A549 (cell line): ENCODE measurements at regions not wholly inside any gene's neighbourhood (a gene's known extent, or its start where the extent isn't known, plus 50 kb on each side); places are given as distances from the start of the nearest gene placed in this dataset.

Experiments
- ATAC-seq, 2 experiments: fragments of 200-7000 bp in 1 of 2; fragments of >200 bp in 1 of 2; cut with Nextera tagmentation in 1 of 2; cut with Tn5 transposase in 1 of 2; 3 replicates each; pipeline versions ENCODE4 v1.8.0 to v1.9.1; 2018 to 2020; ENCODE audit warnings: mild to moderate bottlenecking in 1 of 2, moderate library complexity in 1 of 2
- CTCF ChIA-PET: fragments of 300-600 bp; sonication (Branson Sonifier 250); formaldehyde crosslinking; extraction: SDS; loops from one replicate; lab custom pipeline; 2021; ENCODE audit warnings: antibody characterized with exemption, inconsistent platforms; lab: Yijun Ruan, JAX
- POLR2A ChIA-PET: fragments of 350-600 bp; formaldehyde crosslinking; extraction: SDS; loops from one replicate; lab custom pipeline; 2021; ENCODE audit warnings: antibody characterized with exemption, inconsistent platforms; lab: Yijun Ruan, JAX
- DNase-seq, 2 experiments: peaks; one replicate each; pipeline versions ENCODE4 v3.0.0 to v3.0.0-alpha.2; 2011 to 2016; ENCODE audit warnings: low read depth in 1 of 2, low spot score in 1 of 2
- FAIRE-seq: peaks from 2 replicates; lab custom pipeline; 2011; peaks lifted over from hg19 to GRCh38; lab: Jason Lieb, UNC
- H3K27ac ChIP-seq, 2 experiments: fragments of >200 bp; sonication (Bioruptor Twin); formaldehyde crosslinking; 3 replicates each; pipeline ENCODE4 v1.5.1; 2016 to 2017
- H3K4me1 ChIP-seq: fragments of >200 bp; sonication (Bioruptor Twin); formaldehyde crosslinking; 3 replicates; pipeline ENCODE4 v1.6.1; 2016
- H3K4me2 ChIP-seq: fragments of >200 bp; sonication (Bioruptor Twin); formaldehyde crosslinking; 3 replicates; pipeline ENCODE4 v1.6.1; 2016
- H3K4me3 ChIP-seq: fragments of >200 bp; sonication (Bioruptor Twin); formaldehyde crosslinking; 3 replicates; pipeline ENCODE4 v1.5.1; 2016
- H3K9me3 ChIP-seq: fragments of >200 bp; sonication (Bioruptor Twin); formaldehyde crosslinking; 3 replicates; pipeline ENCODE4 v1.6.1; 2016
- ATOH8 ChIP-seq: fragments of 250-450 bp; sonication (Bioruptor Pico); IDR thresholded peaks from 2 replicates; pipeline ENCODE4 v1.5.0; 2020; ENCODE audit warnings: low read depth, mild to moderate bottlenecking, moderate library complexity
- BCL3 ChIP-seq: fragments of >200 bp; sonication (Bioruptor Twin); formaldehyde crosslinking; IDR thresholded peaks from 3 replicates; pipeline ENCODE4 v1.6.1; 2016
- CBX2 ChIP-seq: fragments of 200-600 bp; sonication (generic); IDR thresholded peaks from 2 replicates; pipeline ENCODE4 v1.6.1; 2016; ENCODE audit warnings: low read depth, mild to moderate bottlenecking, borderline replicate concordance
- CHD2 ChIP-seq: fragments of 150-350 bp; IDR thresholded peaks from 2 replicates; pipeline ENCODE4 v1.6.1; 2014; ENCODE audit warnings: low read length; ENCODE audit not compliant: partially characterized antibody
- CHD4 ChIP-seq: fragments of 200-600 bp; sonication (generic); IDR thresholded peaks from 2 replicates; pipeline ENCODE4 v1.6.1; 2016; ENCODE audit warnings: antibody characterized with exemption, mild to moderate bottlenecking, borderline replicate concordance
- E2F6 ChIP-seq: IDR thresholded peaks from 2 replicates; pipeline ENCODE4 v1.6.1; 2012; ENCODE audit warnings: low read depth, borderline replicate concordance
- EHF ChIP-seq: fragments of 250-450 bp; sonication (Bioruptor Pico); IDR thresholded peaks from 2 replicates; pipeline ENCODE4 v1.5.0; 2020; ENCODE audit warnings: mild to moderate bottlenecking
- EHMT2 ChIP-seq: fragments of 200-600 bp; sonication (generic); IDR thresholded peaks from 2 replicates; pipeline ENCODE4 v1.6.1; 2016; ENCODE audit warnings: antibody characterized with exemption, low read depth, mild to moderate bottlenecking, moderate library complexity
- ELK1 ChIP-seq: fragments of 150-350 bp; IDR thresholded peaks from 2 replicates; pipeline ENCODE4 v1.6.1; 2014; ENCODE audit warnings: low read depth, mild to moderate bottlenecking, low read length
- ESRRA ChIP-seq: fragments of 150-350 bp; IDR thresholded peaks from 2 replicates; pipeline ENCODE4 v1.6.1; 2014; ENCODE audit warnings: mild to moderate bottlenecking, low read length, borderline replicate concordance
- HES2 ChIP-seq: fragments of >200 bp; sonication (Bioruptor Twin); formaldehyde crosslinking; IDR thresholded peaks from 2 replicates; pipeline ENCODE4 v1.6.1; 2016
- HMGXB4 ChIP-seq: fragments of 250-450 bp; sonication (Bioruptor Pico); IDR thresholded peaks from 2 replicates; pipeline ENCODE4 v1.5.0; 2021; ENCODE audit warnings: mild to moderate bottlenecking, moderate library complexity, borderline replicate concordance
- HOXA7 ChIP-seq: fragments of 250-450 bp; sonication (Bioruptor Pico); IDR thresholded peaks from 2 replicates; pipeline ENCODE4 v1.5.0; 2020; ENCODE audit warnings: mild to moderate bottlenecking, moderate library complexity
- MAFK ChIP-seq: fragments of 450-650 bp; IDR thresholded peaks from 2 replicates; pipeline ENCODE4 v1.6.1; 2014; ENCODE audit not compliant: partially characterized antibody
- MAZ ChIP-seq: fragments of 150-350 bp; IDR thresholded peaks from 2 replicates; pipeline ENCODE4 v1.6.1; 2014; ENCODE audit warnings: antibody characterized with exemption, low read depth, low read length, borderline replicate concordance
- MYC ChIP-seq: IDR thresholded peaks from 2 replicates; pipeline ENCODE4 v1.6.1; 2012; ENCODE audit warnings: mild to moderate bottlenecking, inconsistent platforms, low read length, improper control_type of control experiment, borderline replicate concordance
- PBX3 ChIP-seq: IDR thresholded peaks from 2 replicates; pipeline ENCODE4 v1.6.1; 2012
- POLR2A ChIP-seq: IDR thresholded peaks from 2 replicates; pipeline ENCODE4 v1.6.1; 2012; ENCODE audit warnings: mild to moderate bottlenecking, low read length
- POLR2AphosphoS2 ChIP-seq: conservative IDR thresholded peaks from 2 replicates; pipeline ENCODE4 v1.6.1; 2012; ENCODE audit warnings: low read length, improper control_type of control experiment, inconsistent platforms
- RCOR1 ChIP-seq: fragments of 150-350 bp; IDR thresholded peaks from 2 replicates; pipeline ENCODE4 v1.6.1; 2014; ENCODE audit warnings: antibody characterized with exemption, low read length, low read depth
- SMC3 ChIP-seq: fragments of >200 bp; sonication (Bioruptor Twin); formaldehyde crosslinking; IDR thresholded peaks from 3 replicates; pipeline ENCODE4 v1.6.1; 2018; ENCODE audit warnings: inconsistent platforms
- ZNF302 ChIP-seq: fragments of 250-450 bp; sonication (Bioruptor Pico); IDR thresholded peaks from 2 replicates; pipeline ENCODE4 v1.9.0; 2021; ENCODE audit warnings: inconsistent platforms, mild to moderate bottlenecking, moderate library complexity
- WGBS: methylation state at CpG from one replicate; pipeline ENCODE4 v1.1.6; 2017; ENCODE audit errors: missing lambda C conversion rate; 5-methylcytosine and 5-hydroxymethylcytosine counted together

- POLR2A ChIA-PET, result no interaction called here
- H3K27ac ChIP-seq, result no peak overlapping the region
- 35% methylated on average over 2 of the region's 2 CpGs for WGBS
- H3K4me1 ChIP-seq, result no peaks in the 10 kb centered on the region
- H3K9me3 ChIP-seq, result no peaks in the 10 kb centered on the region
- DNase-seq (no peak), ATAC-seq (no peak), FAIRE-seq (no peak)
- CTCF ChIA-PET, result no interaction called here
- H3K4me2 ChIP-seq, result no peak overlapping the region
- H3K4me3 ChIP-seq, result no peak overlapping the region
- TF ChIP-seq HOXA7 (CRISPR knock-in tag) (no peak), POLR2AphosphoS2 (no peak), EHMT2 (no peak), CHD4 (no peak), ELK1 (no peak)
Observed at GRCh38 chr21:40929833-40930232, 82.9 kb upstream of the DSCAM start.

- TF ChIP-seq MYC, result no peak
- no peak for TF ChIP-seq E2F6
- TF ChIP-seq BCL3, result no peak
- no peak for TF ChIP-seq MAZ
- no peak for TF ChIP-seq POLR2A
- no peak for TF ChIP-seq ZNF302 (CRISPR knock-in tag)
- no peak for TF ChIP-seq PBX3
- TF ChIP-seq EHF (CRISPR knock-in tag), result no peak
- no peak for TF ChIP-seq CBX2
- no peak for TF ChIP-seq RCOR1
- TF ChIP-seq SMC3, result no peak
- no peak for TF ChIP-seq HES2
- TF ChIP-seq CHD2, result no peak
- TF ChIP-seq MAFK, result no peak
- TF ChIP-seq ATOH8 (CRISPR knock-in tag), result no peak
- no peak for TF ChIP-seq HMGXB4
- no peak for TF ChIP-seq ESRRA
- 0% methylated on average over 3 of the region's 3 CpGs for WGBS
- no peak for DNase-seq
- POLR2A ChIA-PET, result no interaction called here
- CTCF ChIA-PET, result interaction anchor here (1.3 kb wide), 1 partner anchor 10 kb away, joined by 4 read pairs; no protein-coding TSS in a partner anchor
- no peaks in the 10 kb centered on the region for H3K9me3 ChIP-seq
- H3K27ac ChIP-seq, result no peak overlapping the region
- no peak for FAIRE-seq
- H3K4me2 ChIP-seq, result no peak overlapping the region
- no peak overlapping the region for H3K4me3 ChIP-seq
- H3K4me1 ChIP-seq, result no peaks in the 10 kb centered on the region
- ATAC-seq, result no peak
Observed at GRCh38 chr21:40931197-40931596, 84.2 kb upstream of the DSCAM start.
